ENCODE measurements at regions not wholly inside any gene's neighbourhood (a gene's known extent, or its start where the extent isn't known, plus 50 kb on each side); places are given as distances from the start of the nearest gene placed in this dataset.
A peak's percentile ranks its signal among the peaks of the same experiment; 100 is the strongest.

- DNase-seq (no peak), ATAC-seq (no peak)
- intact Hi-C loops (cut with micrococcal nuclease), result no loop called here
Measured at GRCh38 chr12:107384645-107385044, 291.3 kb upstream of the CRY1 start.

GRCh38 chr12:107385509-107385908, 292.2 kb upstream of the CRY1 start:
- ATAC-seq (no peak), DNase-seq (no peak)
- intact Hi-C loops (cut with micrococcal nuclease), result no loop called here

- no peak for DNase-seq
- intact Hi-C loops (cut with micrococcal nuclease), result no loop called here
- no peak for ATAC-seq
Measured at GRCh38 chr12:107386569-107386968, 293.2 kb upstream of the CRY1 start.

- no peak for ATAC-seq
- intact Hi-C loops (cut with micrococcal nuclease), result no loop called here
- DNase-seq, result no peak
Measured at GRCh38 chr12:107388263-107388662, 294.9 kb upstream of the CRY1 start.

GRCh38 chr12:107390414-107390813, 295.2 kb upstream of the PWP1 start:
- ATAC-seq (no peak), DNase-seq (no peak)
- intact Hi-C loops (cut with micrococcal nuclease), result no loop called here

- DNase-seq (no peak), ATAC-seq (no peak)
- intact Hi-C loops (cut with micrococcal nuclease), result no loop called here
Measured at GRCh38 chr12:107393043-107393717, 292.4 kb upstream of the PWP1 start.

- DNase-seq, result no peak
- intact Hi-C loops (cut with micrococcal nuclease), result no loop called here
- no peak for ATAC-seq
Measured at GRCh38 chr12:107394693-107395092, 290.9 kb upstream of the PWP1 start.

- intact Hi-C loops (cut with micrococcal nuclease), result no loop called here
- DNase-seq, result no peak
- no peak for ATAC-seq
Measured at GRCh38 chr12:107395817-107396216, 289.8 kb upstream of the PWP1 start.

- DNase-seq (no peak), ATAC-seq (no peak)
- intact Hi-C loops (cut with micrococcal nuclease), result no loop called here
Measured at GRCh38 chr12:107396991-107397390, 288.6 kb upstream of the PWP1 start.

- ATAC-seq (no peak), DNase-seq (no peak)
- intact Hi-C loops (cut with micrococcal nuclease), result no loop called here
Measured at GRCh38 chr12:107397890-107398500, 287.6 kb upstream of the PWP1 start.

GRCh38 chr12:107399046-107399445, 286.6 kb upstream of the PWP1 start:
- DNase-seq, result no peak
- intact Hi-C loops (cut with micrococcal nuclease), result no loop called here
- ATAC-seq, result no peak

- no peak for DNase-seq
- peak; percentile 18 for ATAC-seq
- intact Hi-C loops (cut with micrococcal nuclease), result no loop called here
Measured at GRCh38 chr12:107400686-107401447, 284.7 kb upstream of the PWP1 start.

GRCh38 chr12:107402041-107403022, 283.3 kb upstream of the PWP1 start:
- DNase-seq, result peak; percentile 31
- intact Hi-C loops (cut with micrococcal nuclease), result no loop called here
- no peak for ATAC-seq

- peak; percentile 52 for ATAC-seq
- DNase-seq, result no peak
- intact Hi-C loops (cut with micrococcal nuclease), result no loop called here
Measured at GRCh38 chr12:107404981-107405380, 280.6 kb upstream of the PWP1 start.

- ATAC-seq (peak; percentile 91), DNase-seq (peak; percentile 67)
- intact Hi-C loops (cut with micrococcal nuclease), result no loop called here
Measured at GRCh38 chr12:107405436-107405835, 280.2 kb upstream of the PWP1 start.

- no peak for DNase-seq
- intact Hi-C loops (cut with micrococcal nuclease), result no loop called here
- no peak for ATAC-seq
Measured at GRCh38 chr12:107406932-107407331, 278.7 kb upstream of the PWP1 start.

GRCh38 chr12:107411792-107412535, 273.6 kb upstream of the PWP1 start:
- intact Hi-C loops (cut with micrococcal nuclease), result no loop called here
- DNase-seq, result no peak
- no peak for ATAC-seq

- intact Hi-C loops (cut with micrococcal nuclease), result no loop called here
- DNase-seq, result no peak
Measured at GRCh38 chr12:107415071-107415470, 270.5 kb upstream of the PWP1 start.

GRCh38 chr12:107415834-107416233, 269.8 kb upstream of the PWP1 start:
- intact Hi-C loops (cut with micrococcal nuclease), result no loop called here
- no peak for DNase-seq
- no peak for ATAC-seq

More at GRCh38 chr12:107415071-107415470, 270.5 kb upstream of the PWP1 start:
- no peak for ATAC-seq
